ENCODE measurements at regions not wholly inside any gene's neighbourhood (a gene's known extent, or its start where the extent isn't known, plus 50 kb on each side); places are given as distances from the start of the nearest gene placed in this dataset.

DNA sequence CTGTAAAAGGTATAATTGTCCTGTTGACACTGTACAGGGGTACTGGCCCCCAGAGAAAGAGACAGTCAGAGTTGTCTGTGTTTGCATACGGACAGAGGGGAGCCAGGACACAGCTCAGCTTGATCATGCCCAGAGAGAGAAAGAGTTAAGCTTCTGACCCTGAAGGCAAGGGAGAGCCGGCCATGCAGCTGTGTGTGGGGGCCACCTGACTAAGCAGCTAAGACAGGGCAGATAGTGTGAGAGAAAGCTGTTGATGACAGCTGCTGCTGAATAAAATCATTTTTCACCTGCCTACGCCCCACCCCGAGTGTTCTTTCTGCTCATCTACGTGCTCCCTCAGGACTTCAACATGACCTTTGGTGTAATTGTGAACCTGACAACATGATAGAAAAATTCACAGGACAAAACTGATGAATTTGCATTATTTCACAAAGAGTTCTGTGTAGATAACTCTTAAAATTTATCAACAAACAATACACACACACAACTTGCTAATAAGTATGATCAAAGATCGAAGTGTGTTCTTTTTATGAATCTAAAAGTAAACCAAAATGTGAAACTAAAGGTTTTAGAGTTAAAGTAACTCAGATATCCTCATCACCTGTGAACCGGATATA, 1294.3 kb upstream of the ATXN8OS start:
- POLR2A ChIA-PET, result no interaction called here

DNA sequence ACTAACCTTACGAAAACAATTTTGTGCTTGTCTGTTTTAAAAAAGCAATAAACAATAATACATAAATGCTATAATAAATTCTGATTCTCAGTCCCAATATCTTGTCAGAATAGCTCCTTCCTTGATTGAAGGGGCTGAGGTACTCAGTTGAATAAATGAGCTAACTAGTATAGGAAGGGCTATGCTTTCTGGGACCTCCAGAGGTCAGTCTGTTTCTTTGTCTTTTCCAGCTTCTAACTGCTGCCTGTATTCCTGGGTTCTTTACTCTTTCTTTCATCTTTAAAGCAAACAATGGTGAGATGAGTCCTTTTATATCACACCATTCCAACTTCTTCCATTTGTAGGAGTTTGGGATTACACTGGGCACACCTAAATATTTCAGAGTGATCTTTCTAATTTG, 1297.0 kb upstream of the ATXN8OS start:
- H3K4me1 ChIP-seq (ENCODE audit: control insufficient read depth, insufficient read depth, low read length), result no peaks in the 10 kb centered on the region
- DNase-seq (ENCODE audit: low read depth, low spot score) (no peak), ATAC-seq (no peak)
- H3K4me3 ChIP-seq (ENCODE audit: low read depth in 2 of 2, low read length in 2 of 2), result no peak overlapping the region
- ChIA-PET POLR2A (no interaction called here), CTCF (no interaction called here)
- TF ChIP-seq CTCF (IDR thresholded peaks at IDR 0.05) (peak; percentile 38; the same call in 1 of the 2 replicates), SIN3A (IDR thresholded peaks at IDR 0.05; ENCODE audit: borderline replicate concordance, insufficient read depth, low read depth, low read length) (no peak)
- in situ Hi-C loops (cut with HindIII; ENCODE audit: low pct_unique_long_range_greater_than_20kb, low sequenced_read_pairs), result no loop called here
- BruUV-seq (replicated peaks), result no TSS peak
- H3K27me3 ChIP-seq (ENCODE audit: control insufficient read depth, insufficient read depth, low read length), result no peaks in the 10 kb centered on the region
- intact Hi-C loops (cut with micrococcal nuclease; ENCODE audit: unreplicated experiment), result loop anchor here (10.0 kb wide), 1 partner anchor 114 kb away; no protein-coding TSS in a partner anchor
- H3K9me3 ChIP-seq (ENCODE audit: control insufficient read depth, insufficient read depth, low read depth, low read length), result no peaks in the 10 kb centered on the region
- H3K27ac ChIP-seq (ENCODE audit: low read length), result no peak overlapping the region
- no peaks in the 10 kb centered on the region for H3K36me3 ChIP-seq (ENCODE audit: control insufficient read depth, insufficient read depth, low read length)

More for the DNA sequence above, 1294.3 kb upstream of the ATXN8OS start:
- no peak overlapping the region for H3K4me3 ChIP-seq (ENCODE audit: low read depth in 2 of 2, low read length in 2 of 2)
- ATAC-seq (no peak), DNase-seq (ENCODE audit: low read depth, low spot score) (no peak)
- H3K27me3 ChIP-seq (ENCODE audit: control insufficient read depth, insufficient read depth, low read length), result no peaks in the 10 kb centered on the region
- no peaks in the 10 kb centered on the region for H3K36me3 ChIP-seq (ENCODE audit: control insufficient read depth, insufficient read depth, low read length)
- in situ Hi-C loops (cut with HindIII; ENCODE audit: low pct_unique_long_range_greater_than_20kb, low sequenced_read_pairs) (no loop called here), intact Hi-C loops (cut with micrococcal nuclease; ENCODE audit: unreplicated experiment) (loop anchor here (10.0 kb wide), 1 partner anchor 112 kb away; no protein-coding TSS in a partner anchor)
- H3K4me1 ChIP-seq (ENCODE audit: control insufficient read depth, insufficient read depth, low read length), result no peaks in the 10 kb centered on the region
- no TSS peak for BruUV-seq (replicated peaks)
- no peak overlapping the region for H3K27ac ChIP-seq (ENCODE audit: low read length)
- CTCF ChIA-PET, result no interaction called here
- H3K9me3 ChIP-seq (ENCODE audit: control insufficient read depth, insufficient read depth, low read depth, low read length), result no peaks in the 10 kb centered on the region
- no peak for TF ChIP-seq REST (IDR thresholded peaks at IDR 0.05; ENCODE audit: insufficient read depth in 1 of 2, low read depth in 2 of 2, low read length in 1 of 2)
- TF ChIP-seq POLR2AphosphoS5 (IDR thresholded peaks at IDR 0.05; ENCODE audit: low read depth, low read length), result no peak
- TF ChIP-seq SIN3A (IDR thresholded peaks at IDR 0.05; ENCODE audit: borderline replicate concordance, insufficient read depth, low read depth, low read length), result no peak
- no peak for TF ChIP-seq TCF7L2 (IDR thresholded peaks at IDR 0.05; ENCODE audit: low read depth, low read length)
- no peak for TF ChIP-seq CTCF (IDR thresholded peaks at IDR 0.05)
